ENCODE measurements at regions not wholly inside any gene's neighbourhood (a gene's known extent, or its start where the extent isn't known, plus 50 kb on each side); places are given as distances from the start of the nearest gene placed in this dataset.

DNA sequence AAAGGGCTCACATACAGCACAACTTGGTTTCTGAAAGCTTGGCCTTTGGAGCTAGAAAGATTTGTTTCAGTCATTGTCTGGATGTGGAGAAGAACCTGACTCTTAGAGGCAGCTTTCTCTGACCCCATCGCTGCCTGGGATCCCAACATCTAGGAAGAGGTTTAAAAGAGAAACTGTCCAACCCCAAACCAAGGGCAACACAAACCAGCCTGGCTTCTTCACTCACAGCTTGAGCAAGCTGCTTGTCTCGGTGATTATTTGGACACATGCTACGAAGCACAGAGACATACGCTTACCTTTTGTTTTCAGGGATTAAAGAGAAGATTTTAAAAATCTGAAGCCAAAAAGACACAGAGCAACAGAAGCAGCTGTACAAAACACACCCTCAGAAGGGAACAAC is 109.8 kb downstream of the ETS2 start:
- no peak overlapping the region for H3K4me3 ChIP-seq (replicated peaks; ENCODE audit: insufficient read depth, low read length)
- TF ChIP-seq SPI1 (IDR thresholded peaks at IDR 0.05; ENCODE audit: borderline replicate concordance, low read depth) (no peak), POLR2AphosphoS5 (IDR thresholded peaks at IDR 0.05; ENCODE audit: low read depth) (no peak), GABPA (IDR thresholded peaks at IDR 0.05; ENCODE audit: low read depth) (no peak)
- TF ChIP-seq, protein P1, sequence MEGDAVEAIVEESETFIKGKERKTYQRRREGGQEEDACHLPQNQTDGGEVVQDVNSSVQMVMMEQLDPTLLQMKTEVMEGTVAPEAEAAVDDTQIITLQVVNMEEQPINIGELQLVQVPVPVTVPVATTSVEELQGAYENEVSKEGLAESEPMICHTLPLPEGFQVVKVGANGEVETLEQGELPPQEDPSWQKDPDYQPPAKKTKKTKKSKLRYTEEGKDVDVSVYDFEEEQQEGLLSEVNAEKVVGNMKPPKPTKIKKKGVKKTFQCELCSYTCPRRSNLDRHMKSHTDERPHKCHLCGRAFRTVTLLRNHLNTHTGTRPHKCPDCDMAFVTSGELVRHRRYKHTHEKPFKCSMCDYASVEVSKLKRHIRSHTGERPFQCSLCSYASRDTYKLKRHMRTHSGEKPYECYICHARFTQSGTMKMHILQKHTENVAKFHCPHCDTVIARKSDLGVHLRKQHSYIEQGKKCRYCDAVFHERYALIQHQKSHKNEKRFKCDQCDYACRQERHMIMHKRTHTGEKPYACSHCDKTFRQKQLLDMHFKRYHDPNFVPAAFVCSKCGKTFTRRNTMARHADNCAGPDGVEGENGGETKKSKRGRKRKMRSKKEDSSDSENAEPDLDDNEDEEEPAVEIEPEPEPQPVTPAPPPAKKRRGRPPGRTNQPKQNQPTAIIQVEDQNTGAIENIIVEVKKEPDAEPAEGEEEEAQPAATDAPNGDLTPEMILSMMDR (IDR thresholded peaks at IDR 0.05; ENCODE audit: insufficient read depth, low read length): no peak
- TF ChIP-seq, protein P2, sequence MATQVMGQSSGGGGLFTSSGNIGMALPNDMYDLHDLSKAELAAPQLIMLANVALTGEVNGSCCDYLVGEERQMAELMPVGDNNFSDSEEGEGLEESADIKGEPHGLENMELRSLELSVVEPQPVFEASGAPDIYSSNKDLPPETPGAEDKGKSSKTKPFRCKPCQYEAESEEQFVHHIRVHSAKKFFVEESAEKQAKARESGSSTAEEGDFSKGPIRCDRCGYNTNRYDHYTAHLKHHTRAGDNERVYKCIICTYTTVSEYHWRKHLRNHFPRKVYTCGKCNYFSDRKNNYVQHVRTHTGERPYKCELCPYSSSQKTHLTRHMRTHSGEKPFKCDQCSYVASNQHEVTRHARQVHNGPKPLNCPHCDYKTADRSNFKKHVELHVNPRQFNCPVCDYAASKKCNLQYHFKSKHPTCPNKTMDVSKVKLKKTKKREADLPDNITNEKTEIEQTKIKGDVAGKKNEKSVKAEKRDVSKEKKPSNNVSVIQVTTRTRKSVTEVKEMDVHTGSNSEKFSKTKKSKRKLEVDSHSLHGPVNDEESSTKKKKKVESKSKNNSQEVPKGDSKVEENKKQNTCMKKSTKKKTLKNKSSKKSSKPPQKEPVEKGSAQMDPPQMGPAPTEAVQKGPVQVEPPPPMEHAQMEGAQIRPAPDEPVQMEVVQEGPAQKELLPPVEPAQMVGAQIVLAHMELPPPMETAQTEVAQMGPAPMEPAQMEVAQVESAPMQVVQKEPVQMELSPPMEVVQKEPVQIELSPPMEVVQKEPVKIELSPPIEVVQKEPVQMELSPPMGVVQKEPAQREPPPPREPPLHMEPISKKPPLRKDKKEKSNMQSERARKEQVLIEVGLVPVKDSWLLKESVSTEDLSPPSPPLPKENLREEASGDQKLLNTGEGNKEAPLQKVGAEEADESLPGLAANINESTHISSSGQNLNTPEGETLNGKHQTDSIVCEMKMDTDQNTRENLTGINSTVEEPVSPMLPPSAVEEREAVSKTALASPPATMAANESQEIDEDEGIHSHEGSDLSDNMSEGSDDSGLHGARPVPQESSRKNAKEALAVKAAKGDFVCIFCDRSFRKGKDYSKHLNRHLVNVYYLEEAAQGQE (IDR thresholded peaks at IDR 0.05; ENCODE audit: insufficient replicate concordance, low read depth): no peak
- no peak for DNase-seq (ENCODE audit: low read depth in 1 of 2, low spot score in 1 of 2)
- no peak overlapping the region for H3K27ac ChIP-seq (replicated peaks)
- no peaks in the 10 kb centered on the region for H3K27me3 ChIP-seq (ENCODE audit: insufficient read depth, poor library complexity, severe bottlenecking)

DNA sequence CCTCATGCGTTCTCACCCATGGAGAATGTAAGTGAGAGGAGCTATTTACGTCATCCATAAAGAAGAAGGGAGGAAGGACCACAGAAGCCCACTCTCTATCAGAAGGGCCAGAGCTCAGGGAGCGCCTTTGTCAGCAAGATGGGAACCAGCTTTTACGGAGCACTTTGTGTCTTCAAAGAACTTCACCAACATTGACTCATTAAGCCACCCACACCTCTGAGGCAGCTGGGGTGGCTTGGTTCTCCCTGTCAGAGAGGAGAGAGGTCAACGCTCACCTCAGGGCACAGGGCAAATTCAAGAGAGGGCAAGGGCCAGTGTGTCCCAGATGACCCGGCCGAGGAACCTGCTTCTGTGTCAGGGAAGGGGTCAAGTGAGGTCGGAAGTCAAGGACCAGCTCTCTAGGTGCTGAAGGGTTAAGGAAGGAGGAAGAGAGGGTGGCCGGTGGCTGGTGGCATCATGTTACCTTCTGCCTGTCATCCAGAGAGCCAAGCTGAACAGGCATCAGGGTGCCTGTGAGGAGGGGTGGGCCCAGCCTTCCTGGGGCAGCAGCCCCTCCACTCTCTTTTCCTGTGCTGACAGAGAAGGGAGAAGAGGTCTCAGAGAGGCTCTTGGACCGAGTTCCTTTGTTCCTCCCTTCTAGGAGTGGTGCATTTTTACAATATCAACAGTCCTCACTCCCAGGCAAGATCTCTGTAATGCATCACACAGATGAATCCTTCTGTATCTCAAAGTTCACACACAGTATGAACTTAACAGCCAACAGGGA is 109.0 kb downstream of the ETS2 start:
- no peak overlapping the region for H3K27ac ChIP-seq (replicated peaks)

DNA sequence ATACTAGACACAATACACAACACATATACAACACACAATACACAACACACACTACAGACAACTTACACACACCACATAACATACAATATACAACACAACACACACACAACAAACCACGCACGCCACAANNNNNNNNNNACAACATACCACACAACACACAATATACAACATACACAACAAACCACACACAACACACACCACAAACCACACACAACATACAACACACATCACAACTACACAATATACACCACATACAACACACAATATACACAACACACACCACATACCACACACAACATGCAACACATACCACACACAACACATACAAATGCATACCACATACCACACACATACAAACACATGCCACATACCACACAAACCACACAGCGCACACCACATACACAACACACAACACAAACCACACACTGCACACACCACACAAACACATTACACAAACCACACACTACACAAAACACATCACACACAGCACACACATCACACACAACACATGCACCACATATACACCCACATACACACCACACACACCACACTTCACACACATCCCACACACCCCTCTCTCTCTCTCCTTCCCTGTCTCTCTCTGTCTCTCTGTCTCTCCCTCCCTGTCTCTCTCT is 108.3 kb downstream of the ETS2 start:
- H3K27me3 ChIP-seq (ENCODE audit: insufficient read depth, poor library complexity, severe bottlenecking): no peaks in the 10 kb centered on the region
- H3K27ac ChIP-seq (replicated peaks): no peak overlapping the region
- no peak for DNase-seq (ENCODE audit: low read depth in 1 of 2, low spot score in 1 of 2)
- H3K4me3 ChIP-seq (replicated peaks; ENCODE audit: insufficient read depth, low read length): no peak overlapping the region
- TF ChIP-seq SPI1 (IDR thresholded peaks at IDR 0.05; ENCODE audit: borderline replicate concordance, low read depth): no peak
- no peak for TF ChIP-seq POLR2AphosphoS5 (IDR thresholded peaks at IDR 0.05; ENCODE audit: low read depth)
- TF ChIP-seq, protein P2 (IDR thresholded peaks at IDR 0.05; ENCODE audit: insufficient replicate concordance, low read depth): no peak
- TF ChIP-seq GABPA (IDR thresholded peaks at IDR 0.05; ENCODE audit: low read depth): no peak

More for the DNA sequence above, 109.0 kb downstream of the ETS2 start:
- DNase-seq (ENCODE audit: low read depth in 1 of 2, low spot score in 1 of 2): no peak
- TF ChIP-seq, protein P1 (IDR thresholded peaks at IDR 0.05; ENCODE audit: insufficient read depth, low read length): no peak
- no peak for TF ChIP-seq GABPA (IDR thresholded peaks at IDR 0.05; ENCODE audit: low read depth)
- TF ChIP-seq, protein P2 (IDR thresholded peaks at IDR 0.05; ENCODE audit: insufficient replicate concordance, low read depth): no peak
- no peak for TF ChIP-seq SPI1 (IDR thresholded peaks at IDR 0.05; ENCODE audit: borderline replicate concordance, low read depth)
- TF ChIP-seq POLR2AphosphoS5 (IDR thresholded peaks at IDR 0.05; ENCODE audit: low read depth): no peak
- Histone ChIP-seq H3K27me3 (ENCODE audit: insufficient read depth, poor library complexity, severe bottlenecking) (no peaks in the 10 kb centered on the region), H3K4me3 (replicated peaks; ENCODE audit: insufficient read depth, low read length) (no peak overlapping the region)

Measured in HL-60 (cell line).